ENCODE measurements at regions not wholly inside any gene's neighbourhood (a gene's known extent, or its start where the extent isn't known, plus 50 kb on each side); places are given as distances from the start of the nearest gene placed in this dataset.

DNA sequence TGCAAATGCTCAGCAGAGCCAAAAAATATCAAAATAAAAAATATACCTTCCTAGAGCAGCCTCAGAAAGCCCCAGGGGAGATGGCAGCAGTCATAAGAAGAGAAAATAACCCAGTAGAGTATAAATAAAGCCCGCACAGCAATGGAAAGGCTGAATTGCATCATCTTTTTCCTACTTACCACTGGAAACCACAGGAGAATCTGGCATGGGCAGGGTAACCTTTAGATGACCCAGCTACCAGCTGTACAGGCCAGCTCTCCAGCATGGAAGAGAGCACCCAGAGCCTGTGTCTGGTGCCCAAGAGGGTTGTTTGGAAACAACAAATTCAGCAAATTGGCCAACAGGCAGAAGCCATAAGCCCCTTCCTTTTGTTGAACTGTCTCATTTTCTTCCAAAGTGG is 253.1 kb downstream of the OMA1 start:
- Histone ChIP-seq H3K9me3 (ENCODE audit: control insufficient read depth, insufficient read depth, low read depth, low read length) (no peaks in the 10 kb centered on the region), H4K20me1 (ENCODE audit: control insufficient read depth, extremely low read depth, insufficient read depth, low read length) (no peaks in the 10 kb centered on the region), H2AFZ (ENCODE audit: low read length) (no peak overlapping the region), H3K4me3 (replicated peaks in 1 of 4; ENCODE audit: control extremely low read depth in 1 of 4, insufficient read depth in 1 of 4, low read depth in 3 of 4, low read length in 4 of 4) (no peak overlapping the region), H3K4me1 (ENCODE audit: control insufficient read depth, extremely low read depth, insufficient read depth, low read length) (no peaks in the 10 kb centered on the region), H3K79me2 (ENCODE audit: control insufficient read depth, insufficient read depth, low read length) (no peaks in the 10 kb centered on the region), H3K27ac (ENCODE audit: insufficient read depth, low read length) (no peak overlapping the region), H3K27me3 (ENCODE audit: control insufficient read depth, insufficient read depth, low read length) (no peaks in the 10 kb centered on the region), H3K9ac (ENCODE audit: insufficient read depth, low read length) (no peak overlapping the region), H3K36me3 (ENCODE audit: control insufficient read depth, insufficient read depth, low read length) (no peaks in the 10 kb centered on the region), H3K4me2 (ENCODE audit: extremely low read depth, insufficient read depth, low read length) (no peak overlapping the region)
- no peak for TF ChIP-seq EZH2 (IDR thresholded peaks at IDR 0.05; ENCODE audit: low read length, missing control alignments)
- TF ChIP-seq, protein P1, sequence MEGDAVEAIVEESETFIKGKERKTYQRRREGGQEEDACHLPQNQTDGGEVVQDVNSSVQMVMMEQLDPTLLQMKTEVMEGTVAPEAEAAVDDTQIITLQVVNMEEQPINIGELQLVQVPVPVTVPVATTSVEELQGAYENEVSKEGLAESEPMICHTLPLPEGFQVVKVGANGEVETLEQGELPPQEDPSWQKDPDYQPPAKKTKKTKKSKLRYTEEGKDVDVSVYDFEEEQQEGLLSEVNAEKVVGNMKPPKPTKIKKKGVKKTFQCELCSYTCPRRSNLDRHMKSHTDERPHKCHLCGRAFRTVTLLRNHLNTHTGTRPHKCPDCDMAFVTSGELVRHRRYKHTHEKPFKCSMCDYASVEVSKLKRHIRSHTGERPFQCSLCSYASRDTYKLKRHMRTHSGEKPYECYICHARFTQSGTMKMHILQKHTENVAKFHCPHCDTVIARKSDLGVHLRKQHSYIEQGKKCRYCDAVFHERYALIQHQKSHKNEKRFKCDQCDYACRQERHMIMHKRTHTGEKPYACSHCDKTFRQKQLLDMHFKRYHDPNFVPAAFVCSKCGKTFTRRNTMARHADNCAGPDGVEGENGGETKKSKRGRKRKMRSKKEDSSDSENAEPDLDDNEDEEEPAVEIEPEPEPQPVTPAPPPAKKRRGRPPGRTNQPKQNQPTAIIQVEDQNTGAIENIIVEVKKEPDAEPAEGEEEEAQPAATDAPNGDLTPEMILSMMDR (conservative IDR thresholded peaks at IDR 0.05 in 1 of 2, IDR thresholded peaks at IDR 0.05 in 1 of 2; ENCODE audit: low read depth in 1 of 2, low read length in 2 of 2): no peak
- DNase-seq (ENCODE audit: low read depth in 2 of 2): no peak

DNA sequence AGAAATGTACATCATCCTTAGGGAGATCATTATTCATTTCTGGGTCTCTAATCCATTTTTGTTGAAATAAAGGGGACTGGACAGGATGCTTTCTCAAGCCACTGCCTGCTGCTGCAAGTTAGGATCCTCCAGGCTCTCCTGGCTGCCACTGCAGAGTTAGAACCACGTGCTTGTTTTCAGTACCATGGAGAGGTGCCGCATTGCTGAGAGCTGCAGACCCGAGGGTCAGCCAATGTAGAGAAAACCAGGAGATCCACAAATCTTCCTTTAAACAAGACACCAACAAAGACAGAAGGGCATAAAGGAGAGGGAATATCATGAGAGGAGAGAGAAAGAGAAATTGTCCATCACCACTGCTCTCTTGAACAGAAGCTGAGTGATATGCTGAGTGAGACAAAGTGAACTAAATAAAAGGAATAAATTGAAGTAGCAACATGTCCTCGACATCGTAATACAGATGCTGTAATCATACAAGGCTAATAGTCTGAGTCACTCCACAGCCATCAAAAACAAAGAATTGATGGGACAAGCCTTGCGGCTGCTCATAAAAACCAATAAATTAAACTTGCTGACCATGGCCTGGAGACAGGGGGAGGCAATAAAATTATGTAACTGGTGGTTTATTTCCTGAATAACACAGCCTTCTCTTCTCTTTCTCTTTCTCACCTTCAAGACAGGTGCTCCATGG is 255.7 kb downstream of the OMA1 start:
- TF ChIP-seq, protein P1 (conservative IDR thresholded peaks at IDR 0.05 in 1 of 2, IDR thresholded peaks at IDR 0.05 in 1 of 2; ENCODE audit: low read depth in 1 of 2, low read length in 2 of 2): no peak
- no peak for TF ChIP-seq EZH2 (IDR thresholded peaks at IDR 0.05; ENCODE audit: low read length, missing control alignments)
- peak; percentile 21 to 25 for DNase-seq (ENCODE audit: low read depth in 2 of 2)
- Histone ChIP-seq H3K9ac (ENCODE audit: insufficient read depth, low read length) (no peak overlapping the region), H2AFZ (ENCODE audit: low read length) (no peak overlapping the region), H3K9me3 (ENCODE audit: control insufficient read depth, insufficient read depth, low read depth, low read length) (no peaks in the 10 kb centered on the region), H3K27me3 (ENCODE audit: control insufficient read depth, insufficient read depth, low read length) (no peaks in the 10 kb centered on the region), H3K27ac (ENCODE audit: insufficient read depth, low read length) (no peak overlapping the region), H3K4me3 (replicated peaks in 1 of 4; ENCODE audit: control extremely low read depth in 1 of 4, insufficient read depth in 1 of 4, low read depth in 3 of 4, low read length in 4 of 4) (no peak overlapping the region), H3K79me2 (ENCODE audit: control insufficient read depth, insufficient read depth, low read length) (no peaks in the 10 kb centered on the region), H3K36me3 (ENCODE audit: control insufficient read depth, insufficient read depth, low read length) (no peaks in the 10 kb centered on the region), H4K20me1 (ENCODE audit: control insufficient read depth, extremely low read depth, insufficient read depth, low read length) (no peaks in the 10 kb centered on the region), H3K4me2 (ENCODE audit: extremely low read depth, insufficient read depth, low read length) (no peak overlapping the region), H3K4me1 (ENCODE audit: control insufficient read depth, extremely low read depth, insufficient read depth, low read length) (no peaks in the 10 kb centered on the region)

DNA sequence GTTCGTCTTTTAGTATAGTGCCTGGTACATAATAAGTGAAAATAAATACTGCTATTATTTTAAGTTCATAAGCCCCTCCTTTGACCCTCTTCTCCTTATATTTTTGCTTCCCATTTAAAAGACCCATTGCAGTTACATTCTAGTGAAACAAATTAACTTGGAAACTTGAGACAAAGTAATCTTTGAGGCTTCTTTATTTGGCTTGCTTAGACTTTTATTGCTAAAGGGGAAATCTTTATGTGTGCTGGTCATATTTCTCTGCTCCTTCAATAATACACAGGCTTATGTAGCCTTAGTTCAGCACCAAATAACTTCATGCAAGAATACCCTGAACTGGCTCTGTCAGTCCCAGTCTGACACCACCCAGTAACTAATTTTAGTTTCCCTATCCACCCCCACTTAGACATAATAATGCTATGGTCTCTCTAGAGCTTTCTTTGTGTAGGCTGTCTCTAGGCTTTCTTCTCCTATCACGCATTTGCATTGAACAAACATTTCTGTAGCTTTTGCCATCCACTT is 257.8 kb downstream of the OMA1 start:
- DNase-seq (ENCODE audit: low read depth in 2 of 2): no peak
- Histone ChIP-seq H4K20me1 (ENCODE audit: control insufficient read depth, extremely low read depth, insufficient read depth, low read length) (no peaks in the 10 kb centered on the region), H3K4me1 (ENCODE audit: control insufficient read depth, extremely low read depth, insufficient read depth, low read length) (no peaks in the 10 kb centered on the region), H3K4me3 (replicated peaks in 1 of 4; ENCODE audit: control extremely low read depth in 1 of 4, insufficient read depth in 1 of 4, low read depth in 3 of 4, low read length in 4 of 4) (no peak overlapping the region), H3K36me3 (ENCODE audit: control insufficient read depth, insufficient read depth, low read length) (no peaks in the 10 kb centered on the region), H2AFZ (ENCODE audit: low read length) (no peak overlapping the region), H3K27me3 (ENCODE audit: control insufficient read depth, insufficient read depth, low read length) (no peaks in the 10 kb centered on the region), H3K27ac (ENCODE audit: insufficient read depth, low read length) (no peak overlapping the region), H3K79me2 (ENCODE audit: control insufficient read depth, insufficient read depth, low read length) (no peaks in the 10 kb centered on the region), H3K9ac (ENCODE audit: insufficient read depth, low read length) (no peak overlapping the region), H3K9me3 (ENCODE audit: control insufficient read depth, insufficient read depth, low read depth, low read length) (no peaks in the 10 kb centered on the region), H3K4me2 (ENCODE audit: extremely low read depth, insufficient read depth, low read length) (no peak overlapping the region)
- TF ChIP-seq, protein P1 (conservative IDR thresholded peaks at IDR 0.05 in 1 of 2, IDR thresholded peaks at IDR 0.05 in 1 of 2; ENCODE audit: low read depth in 1 of 2, low read length in 2 of 2): no peak
- no peak for TF ChIP-seq EZH2 (IDR thresholded peaks at IDR 0.05; ENCODE audit: low read length, missing control alignments)
